GM21526 (cell line): ENCODE measurements at regions not wholly inside any gene's neighbourhood (a gene's known extent, or its start where the extent isn't known, plus 50 kb on each side); places are given as distances from the start of the nearest gene placed in this dataset.

ENCODE experiments used
- ATAC-seq: cut with Tn5 transposase; IDR thresholded peaks from one replicate; pipeline ENCODE4 v1.9.1; 2021; ENCODE audit warnings: moderate library complexity; ENCODE audit not compliant: unreplicated experiment, low FRiP score

DNA sequence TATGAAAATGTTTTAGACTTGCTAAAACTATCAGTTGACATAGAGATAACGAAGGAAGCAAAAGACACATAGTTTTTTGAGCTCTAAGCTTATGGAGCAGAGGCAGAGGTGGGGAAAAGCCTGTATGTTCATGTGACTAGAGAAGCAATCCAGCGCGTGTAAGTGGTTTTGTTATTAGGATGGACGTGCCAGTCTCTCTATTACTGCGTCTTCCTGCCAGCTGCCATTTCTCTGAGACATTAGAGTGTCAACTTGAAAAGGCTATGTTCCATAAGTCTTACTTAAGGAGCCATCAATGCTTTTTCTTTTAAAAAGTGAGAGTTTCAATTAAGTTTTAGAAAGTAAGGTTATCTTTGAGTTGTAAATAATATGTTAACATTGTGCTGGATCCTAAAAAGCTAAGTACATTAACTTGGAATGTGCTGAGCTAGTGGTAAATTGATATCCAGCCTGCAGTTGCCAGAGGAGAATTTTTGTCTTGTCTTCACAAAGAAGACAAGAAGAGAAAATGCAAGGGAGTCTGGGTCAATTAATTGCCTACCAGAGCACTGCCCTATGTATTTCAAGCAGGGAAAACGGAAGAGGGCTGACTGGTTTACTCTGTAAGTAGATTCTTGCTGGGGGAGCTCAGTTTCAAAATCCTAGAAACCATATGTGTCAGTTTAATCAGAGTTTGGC, 161.8 kb upstream of the B3GALT2 start:
- no peak for ATAC-seq

DNA sequence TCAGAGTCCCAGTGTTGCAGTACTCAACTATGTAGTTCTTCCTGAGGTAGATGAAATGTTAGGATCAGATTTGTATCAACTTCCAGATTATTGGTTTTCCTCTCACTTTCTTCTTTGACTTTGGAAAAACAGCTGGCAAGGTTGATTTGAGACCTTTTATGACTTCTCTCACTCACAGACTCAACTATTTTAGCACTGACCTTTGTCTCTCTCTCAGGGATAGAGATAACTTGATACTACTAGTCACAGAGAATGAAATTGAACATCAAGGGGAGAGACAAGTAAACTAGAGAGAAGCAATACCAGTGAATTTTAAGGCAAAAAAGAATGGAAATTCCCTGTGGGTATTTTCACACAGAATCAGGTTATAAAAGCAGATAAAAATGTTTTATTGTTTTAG, 159.7 kb upstream of the B3GALT2 start:
- no peak for ATAC-seq

DNA sequence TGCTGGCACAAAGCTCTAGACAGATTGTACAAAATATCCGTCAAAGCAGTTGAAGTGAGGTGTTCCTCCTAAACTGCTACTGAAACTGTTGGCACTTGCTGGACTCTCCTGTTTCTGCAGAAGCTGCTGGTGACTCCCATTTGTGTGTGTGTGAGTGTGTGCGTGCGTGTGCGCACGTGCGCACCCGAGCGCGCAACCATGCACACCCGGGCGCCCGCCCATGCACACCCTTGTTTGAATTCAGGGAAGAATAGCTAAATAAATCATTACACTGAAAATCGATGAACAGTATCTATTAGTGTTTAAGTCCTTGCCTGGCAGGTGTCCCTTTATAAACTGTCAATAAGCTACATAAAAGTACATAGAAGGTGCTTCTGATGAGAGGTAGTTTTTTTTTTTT, 156.4 kb upstream of the B3GALT2 start:
- no peak for ATAC-seq

DNA sequence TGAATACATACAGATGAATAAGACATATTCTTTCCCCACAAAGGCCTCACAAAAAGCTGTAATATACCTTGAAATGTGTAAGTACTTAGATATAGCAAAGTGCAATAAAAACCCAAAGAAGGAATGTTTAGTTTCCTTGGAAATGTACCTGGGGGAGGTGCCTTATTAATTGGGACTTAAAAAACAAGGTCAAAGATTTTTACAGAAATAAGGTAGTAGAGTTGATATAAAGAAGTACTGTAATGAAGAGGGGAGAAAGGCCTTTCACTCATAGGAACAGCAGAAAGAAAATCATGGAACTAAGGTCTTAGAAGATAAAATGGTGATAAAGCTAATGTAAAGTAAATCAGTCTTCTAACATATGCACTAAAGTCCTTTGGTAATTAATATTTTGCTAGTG, 153.9 kb upstream of the B3GALT2 start:
- ATAC-seq: no peak

DNA sequence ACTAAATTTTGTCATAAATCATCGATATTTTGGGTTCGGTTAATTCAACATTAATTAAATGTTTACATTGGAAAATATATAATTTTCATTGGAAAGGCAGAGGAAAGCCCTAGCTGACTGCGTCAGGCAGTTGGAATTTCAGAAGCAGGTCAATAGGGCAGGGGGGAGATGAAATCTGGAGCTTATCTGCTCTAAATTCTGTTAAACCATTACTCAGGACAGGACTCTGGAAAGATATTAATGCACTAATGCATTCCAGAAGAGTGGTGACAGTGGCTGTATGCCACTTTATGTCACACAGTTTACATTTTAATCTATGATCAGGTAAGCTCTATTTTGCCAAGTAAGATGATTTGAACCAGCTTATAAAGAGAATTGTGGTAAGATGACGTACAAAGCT, 153.0 kb upstream of the B3GALT2 start:
- no peak for ATAC-seq

DNA sequence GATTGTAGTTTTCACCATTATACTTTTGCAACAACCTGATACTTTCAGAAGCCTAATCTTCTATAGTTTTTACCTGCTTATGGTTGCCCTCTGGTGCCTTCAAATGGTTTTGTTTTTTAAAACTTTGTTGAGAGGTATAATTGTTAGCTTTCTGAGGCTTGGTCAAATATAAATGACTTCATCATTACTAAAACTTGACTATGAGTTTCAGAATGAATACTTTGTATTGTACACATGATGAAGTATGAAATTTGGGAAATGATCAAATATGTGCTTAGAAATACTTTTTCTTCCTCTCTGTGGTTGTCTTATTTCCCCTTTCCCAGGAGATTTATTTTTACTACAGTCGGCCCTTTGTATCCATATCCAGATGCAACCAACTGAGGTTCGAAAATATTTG, 151.8 kb upstream of the B3GALT2 start:
- ATAC-seq: no peak

DNA sequence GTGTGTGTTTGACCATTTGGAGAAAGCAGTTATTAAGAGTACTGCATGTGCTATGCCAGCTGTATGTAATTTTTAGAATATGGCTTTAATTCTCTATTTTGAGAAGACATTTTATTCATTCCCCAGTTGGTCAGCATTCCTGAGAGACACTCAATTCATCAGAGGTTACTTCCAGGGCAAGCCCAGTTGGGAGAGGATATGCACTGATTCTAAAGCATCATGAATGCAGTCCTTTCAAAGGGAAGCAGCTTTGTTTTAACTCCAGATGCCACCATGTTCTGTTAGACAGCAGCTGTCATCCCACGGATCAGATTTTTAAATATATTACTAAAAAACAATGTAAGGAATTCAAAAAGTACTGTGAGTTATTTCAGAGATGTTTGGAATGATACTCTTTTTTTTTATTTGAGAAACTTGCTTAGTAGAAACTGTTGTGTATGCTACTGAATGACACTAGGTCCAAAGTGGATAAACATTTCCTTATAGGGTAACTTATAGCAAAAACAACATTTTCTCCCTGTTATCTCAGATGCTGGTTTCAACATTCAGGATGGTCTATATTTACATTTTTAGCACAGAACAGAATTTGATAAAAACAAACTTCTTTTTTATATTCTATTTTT, 149.5 kb upstream of the B3GALT2 start:
- ATAC-seq: no peak

DNA sequence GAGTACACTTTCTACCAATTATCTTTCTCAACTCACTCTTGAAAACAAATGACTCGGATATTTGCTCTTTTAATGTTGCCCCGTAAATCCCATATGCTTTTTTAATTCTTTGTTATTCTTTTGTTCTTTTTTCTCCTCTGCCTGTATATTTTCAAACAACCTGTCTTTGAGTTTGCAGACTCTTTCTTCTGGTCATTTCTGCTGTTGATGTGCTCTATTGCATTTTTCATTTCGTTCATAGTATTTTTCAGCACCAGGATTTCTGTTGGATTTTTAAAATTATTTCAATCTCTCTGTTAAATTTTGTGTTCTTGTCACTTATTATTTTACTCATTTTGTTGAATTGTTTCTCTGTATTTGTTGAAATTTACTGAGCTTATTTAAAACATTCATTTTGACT, 146.8 kb upstream of the B3GALT2 start:
- ATAC-seq: no peak

DNA sequence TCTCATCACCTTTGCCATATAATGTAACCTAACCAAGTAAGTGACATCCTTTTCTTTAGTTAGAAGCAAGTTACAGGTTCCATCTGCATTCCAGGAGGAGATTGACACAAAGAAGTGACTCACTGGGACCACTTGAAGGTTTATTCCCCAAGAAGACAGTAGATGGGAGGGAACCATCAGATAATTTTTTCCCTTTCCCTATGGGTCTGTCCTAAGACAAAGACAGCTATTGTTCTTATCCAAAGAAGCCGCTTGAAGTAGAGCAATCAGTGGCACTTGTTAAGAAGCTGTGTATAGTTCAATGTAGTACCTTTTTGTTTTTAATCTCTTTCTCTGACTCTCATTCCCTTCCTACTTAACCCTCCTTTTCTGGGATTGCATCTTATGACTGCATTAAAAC, 139.9 kb upstream of the B3GALT2 start:
- no peak for ATAC-seq

DNA sequence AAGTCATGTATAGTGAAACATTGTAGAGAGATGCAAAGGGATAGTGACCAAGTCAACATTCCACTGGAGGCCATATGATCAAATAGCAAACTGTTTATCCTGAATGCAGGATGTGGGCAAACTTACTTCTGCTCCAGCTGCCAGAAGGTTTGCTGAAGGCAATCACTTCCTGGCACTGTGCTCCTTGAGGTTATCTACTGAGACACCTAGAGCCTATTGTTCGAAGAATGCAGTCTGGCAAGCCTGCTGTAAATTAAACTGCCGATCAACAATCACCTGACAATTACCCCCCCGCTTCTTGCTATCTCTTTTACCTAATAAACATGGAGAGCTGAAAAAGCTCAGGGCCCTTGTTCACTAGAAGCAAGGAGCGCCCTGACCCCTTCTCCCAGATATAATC, 139.4 kb upstream of the B3GALT2 start:
- no peak for ATAC-seq

DNA sequence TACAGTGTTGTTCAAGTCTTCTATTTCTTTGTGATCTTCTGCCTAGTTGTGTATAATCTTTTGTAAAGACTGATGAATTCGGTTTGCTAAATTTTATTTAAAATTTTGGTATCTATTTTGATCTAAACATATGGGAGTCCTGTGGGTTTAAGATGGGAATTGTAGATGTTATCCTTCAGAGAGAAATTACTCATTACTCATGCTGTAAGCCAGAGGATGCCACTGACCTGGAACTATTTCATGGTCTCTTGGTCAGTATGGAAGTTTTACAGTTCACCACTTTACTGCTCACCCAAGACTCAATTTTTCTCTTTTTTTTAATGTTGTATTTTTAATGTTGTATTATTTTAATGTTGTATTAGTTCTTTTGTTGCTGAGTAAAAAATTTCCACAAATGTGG, 138.6 kb upstream of the B3GALT2 start:
- no peak for ATAC-seq

DNA sequence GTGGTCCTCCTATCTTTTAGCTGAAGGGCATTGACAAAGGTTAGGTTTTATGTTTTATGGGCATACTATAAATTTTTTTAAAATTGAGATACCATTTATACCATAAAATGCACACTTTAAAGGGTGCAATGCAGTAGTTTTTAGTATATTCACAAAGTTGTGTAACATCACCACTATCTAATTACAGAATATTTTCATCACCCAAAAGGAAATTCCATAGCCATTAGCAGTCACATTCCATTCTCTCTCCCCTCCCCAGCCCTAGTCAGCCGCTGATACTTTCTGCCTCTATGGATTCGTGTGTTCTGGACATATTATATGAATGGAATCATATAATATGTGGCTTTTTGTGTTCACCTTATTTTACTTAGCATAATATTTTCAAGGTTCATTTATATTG, 135.8 kb upstream of the B3GALT2 start:
- no peak for ATAC-seq

DNA sequence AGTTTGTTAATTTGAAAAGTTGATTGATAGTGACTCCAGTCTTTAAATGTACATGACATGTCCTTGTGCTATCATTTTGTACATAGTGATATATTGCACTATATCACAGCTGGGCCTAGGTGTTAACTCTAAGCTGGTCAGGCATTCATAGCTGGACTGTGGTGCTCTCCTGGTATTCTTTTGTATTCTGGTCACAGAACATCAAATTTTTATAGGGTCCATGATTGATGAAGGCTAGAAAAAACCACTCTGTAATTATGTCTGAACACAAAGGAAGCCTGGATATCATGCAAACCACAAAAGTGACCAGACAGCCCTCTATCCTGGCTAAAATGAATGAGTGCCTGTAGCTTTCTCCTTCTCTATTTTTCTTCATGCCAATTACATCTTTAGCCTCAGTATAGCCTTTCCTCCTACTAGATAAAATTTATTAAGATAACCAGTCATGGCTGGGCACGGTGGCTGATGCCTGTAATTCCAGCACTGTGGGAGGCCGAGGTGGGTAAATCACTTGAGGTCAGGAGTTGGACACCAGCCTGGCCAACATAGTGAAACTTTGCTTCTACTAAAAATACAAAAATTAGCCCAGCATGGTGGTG, 134.9 kb upstream of the B3GALT2 start:
- no peak for ATAC-seq

DNA sequence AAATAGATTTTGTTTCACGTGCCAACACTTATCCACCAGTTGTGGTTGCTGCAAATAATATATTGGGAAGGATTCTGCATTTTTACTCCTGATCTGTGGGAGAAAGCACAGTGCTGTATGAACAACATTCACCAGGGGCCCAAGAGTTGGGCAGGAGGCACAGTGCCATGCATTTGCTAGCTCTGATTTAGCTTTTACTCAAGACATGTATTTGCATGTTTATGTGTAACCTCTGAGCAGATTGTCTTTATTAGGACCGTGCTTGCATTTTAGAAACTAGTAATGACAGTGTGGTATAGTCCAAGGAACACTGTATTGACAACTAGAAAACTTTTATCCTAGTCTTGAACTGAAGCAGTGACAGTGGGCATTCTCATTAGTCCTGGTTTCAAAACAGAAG, 133.9 kb upstream of the B3GALT2 start:
- ATAC-seq: no peak

DNA sequence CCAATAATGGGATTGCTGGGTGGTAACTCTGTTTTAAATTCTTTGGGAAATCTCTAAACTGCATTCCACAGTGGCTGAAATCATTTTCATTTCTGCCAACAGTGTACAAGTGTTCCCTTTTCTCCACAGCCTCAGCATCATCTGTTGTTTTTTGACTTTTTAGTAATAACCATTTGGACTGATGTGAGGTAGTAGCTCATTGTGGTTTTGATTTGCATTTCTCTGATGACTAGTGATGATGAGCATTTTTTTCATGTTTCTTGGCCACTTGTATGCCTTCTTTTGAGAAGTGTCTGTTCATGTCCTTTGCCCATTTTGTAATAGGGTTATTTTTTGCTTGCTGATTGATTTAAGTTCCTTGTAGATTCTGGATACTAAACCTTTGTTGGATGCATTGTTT, 131.9 kb upstream of the B3GALT2 start:
- ATAC-seq: no peak

DNA sequence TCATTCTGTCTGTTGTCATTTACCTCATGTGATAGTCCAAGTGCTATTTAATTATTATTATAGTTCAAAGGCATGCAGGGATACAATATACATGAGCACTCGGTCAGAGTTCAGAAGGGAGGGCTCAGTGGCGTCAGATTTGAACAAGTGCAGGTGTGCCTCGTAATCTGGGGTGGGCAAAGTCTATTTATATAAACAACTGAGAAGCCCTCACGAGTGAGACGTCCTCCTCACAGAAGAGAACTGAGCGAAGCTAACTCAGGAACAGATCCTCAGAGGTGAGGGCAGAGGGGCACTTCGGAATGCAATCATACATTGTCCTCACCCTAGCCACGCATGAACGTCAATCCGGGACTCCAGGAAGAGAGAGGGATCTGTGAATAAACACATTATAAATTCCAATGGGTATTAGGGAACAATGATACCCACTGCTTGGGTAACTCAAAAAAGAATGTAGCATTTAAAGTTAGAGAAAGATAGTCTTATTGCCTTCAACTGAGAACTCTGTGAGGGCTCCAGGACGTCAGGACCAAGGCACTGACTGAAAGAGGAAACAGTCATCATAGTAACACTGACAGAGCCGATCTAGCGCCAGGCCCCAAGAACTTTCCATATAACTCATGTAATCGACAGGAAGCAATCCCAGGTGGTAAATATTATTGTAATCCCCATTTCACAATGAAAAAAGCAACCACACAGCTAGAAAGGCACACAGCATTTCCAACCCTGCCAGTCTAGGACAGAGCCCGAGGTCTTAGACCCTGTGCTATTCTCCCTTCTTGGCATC, 127.1 kb upstream of the B3GALT2 start:
- no peak for ATAC-seq

DNA sequence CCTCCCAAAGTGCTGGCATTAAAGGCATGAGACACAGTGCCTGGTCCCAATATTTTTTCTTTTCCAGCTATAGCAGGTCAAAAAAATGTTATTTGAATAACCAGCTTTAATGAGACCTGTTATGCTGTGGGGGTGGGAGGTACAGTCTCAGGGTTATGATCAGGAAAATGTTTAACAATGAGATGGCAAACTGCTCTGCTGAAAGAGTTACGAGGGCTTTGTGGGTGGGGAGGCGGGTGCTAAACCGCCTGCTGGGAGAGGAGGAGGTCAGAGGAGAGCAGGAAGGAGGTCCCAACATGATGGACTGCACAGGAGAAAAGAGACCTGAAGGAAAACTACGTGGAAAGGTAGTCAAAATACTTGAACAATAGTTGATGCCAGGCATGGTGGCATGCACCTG, 126.0 kb upstream of the B3GALT2 start:
- ATAC-seq: no peak

DNA sequence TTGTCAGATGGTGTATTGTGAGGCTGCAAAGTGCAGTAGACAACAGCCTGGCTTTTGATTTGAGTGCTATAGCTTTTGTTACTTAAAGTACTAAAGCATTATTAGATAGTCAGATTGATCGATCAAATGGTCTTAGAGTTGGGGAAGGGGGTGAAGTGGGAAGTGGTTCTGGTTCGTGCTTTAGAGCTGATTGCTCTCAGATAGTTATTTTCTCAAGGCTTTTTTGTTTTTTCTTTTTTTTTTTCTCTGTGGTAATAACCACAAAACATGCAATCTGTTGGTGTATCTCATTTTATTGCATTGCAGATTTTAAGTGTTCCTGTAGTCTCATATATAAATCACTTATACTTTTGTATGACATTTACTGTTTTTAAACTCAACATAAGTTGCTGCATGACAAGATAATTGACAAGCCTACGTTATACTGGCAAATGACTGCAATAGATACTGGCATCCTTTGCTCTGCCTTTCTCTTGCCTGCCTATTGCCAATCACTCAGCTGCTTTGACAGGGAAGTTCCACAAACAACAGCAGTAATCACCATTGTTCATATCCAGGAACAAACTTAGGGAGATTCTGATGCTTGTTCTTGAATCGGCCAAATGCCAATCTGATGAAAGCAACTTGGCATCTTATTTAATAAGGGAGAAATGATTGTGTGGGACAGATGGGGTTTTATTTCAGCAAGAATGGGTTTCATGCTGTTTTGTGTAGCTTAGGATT, 125.0 kb upstream of the B3GALT2 start:
- no peak for ATAC-seq

DNA sequence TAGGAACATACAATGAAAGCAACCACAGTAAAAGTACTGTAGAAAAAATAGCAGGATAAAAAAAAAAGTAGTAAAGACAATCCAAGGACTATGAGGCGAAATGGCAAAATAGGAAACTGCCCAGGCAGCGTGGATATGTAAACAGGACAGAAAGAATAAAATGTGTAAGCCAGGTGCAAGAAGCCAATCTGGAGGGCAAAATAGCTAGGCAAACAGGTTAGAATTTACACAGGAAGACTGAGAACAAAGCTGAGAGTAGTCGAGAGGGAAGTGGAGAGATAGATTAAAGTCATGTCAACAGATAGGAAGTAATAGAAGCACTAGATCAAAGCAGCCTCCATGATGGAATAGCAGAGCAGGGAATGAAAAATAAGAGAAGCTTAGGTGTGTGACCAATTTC, 124.2 kb upstream of the B3GALT2 start:
- no peak for ATAC-seq

DNA sequence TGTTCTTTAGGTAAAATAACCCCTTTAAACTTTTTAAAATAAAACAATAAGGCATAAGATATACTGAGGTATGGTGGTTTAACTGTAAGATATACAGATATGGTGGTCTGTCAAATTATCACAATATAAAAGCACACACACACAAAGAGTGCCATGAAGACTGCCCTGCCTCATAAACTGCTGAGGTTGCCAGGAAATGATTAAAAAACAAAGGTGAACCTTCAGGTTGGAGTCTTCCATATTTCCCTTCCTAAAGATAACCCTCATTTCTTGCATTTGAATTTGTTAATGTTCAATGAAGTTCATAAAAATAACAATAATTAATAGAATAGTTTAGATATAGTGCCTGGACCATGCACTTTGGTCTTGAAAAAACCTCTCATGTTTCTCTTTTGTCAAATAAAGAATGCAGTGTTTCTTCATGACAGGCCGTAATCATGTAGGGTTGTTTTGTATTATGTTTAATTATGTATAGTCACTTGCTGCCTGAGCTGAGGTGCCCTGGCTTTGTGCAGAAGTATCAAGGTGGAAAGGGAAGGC, 123.6 kb upstream of the B3GALT2 start:
- ATAC-seq: no peak

DNA sequence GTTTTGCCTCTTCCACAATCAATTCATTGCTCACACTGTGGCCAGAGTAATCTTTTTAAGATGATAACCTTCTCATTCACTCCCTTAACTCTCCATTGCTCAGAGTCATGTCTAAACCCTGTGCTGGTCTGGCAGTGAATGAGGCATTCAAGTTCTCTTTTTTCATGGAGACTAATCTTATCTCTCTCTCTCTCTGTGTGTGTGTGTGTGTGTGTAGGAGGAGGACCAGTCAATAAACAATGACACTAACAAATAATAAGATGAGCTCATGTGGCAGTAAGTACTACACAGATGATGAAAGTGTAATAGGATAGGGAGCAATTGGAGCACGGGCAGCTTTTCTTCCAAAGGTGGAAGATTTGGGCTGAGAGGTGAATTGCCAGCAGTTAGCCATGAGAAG, 122.0 kb upstream of the B3GALT2 start:
- no peak for ATAC-seq
